Duodenal mucosa (tissue), 2 donors: ENCODE measurements at regions not wholly inside any gene's neighbourhood (a gene's known extent, or its start where the extent isn't known, plus 50 kb on each side); places are given as distances from the start of the nearest gene placed in this dataset.

Source experiments
- H3K27ac ChIP-seq: one replicate; pipeline ENCODE4 v1.7.0; 2013; ENCODE audit warnings: low read depth, low read length
- H3K27me3 ChIP-seq, 2 donors: one replicate each; pipeline ENCODE4 v1.7.0; 2013; ENCODE audit warnings: low read length in 2 of 2, control low read depth in 1 of 2; ENCODE audit not compliant: insufficient read depth in 2 of 2, control insufficient read depth in 1 of 2
- H3K36me3 ChIP-seq, 2 donors: one replicate each; pipeline ENCODE4 v1.7.0; 2013; ENCODE audit warnings: low read length in 2 of 2, control low read depth in 1 of 2; ENCODE audit not compliant: insufficient read depth in 2 of 2, control insufficient read depth in 1 of 2
- H3K4me1 ChIP-seq, 2 donors: one replicate each; pipeline ENCODE4 v1.7.0; 2013; ENCODE audit warnings: low read length in 2 of 2, control low read depth in 1 of 2; ENCODE audit not compliant: insufficient read depth in 2 of 2, control insufficient read depth in 1 of 2
- H3K4me3 ChIP-seq, 2 donors: one replicate each; pipeline ENCODE4 v1.7.0; 2013; ENCODE audit warnings: low read length in 2 of 2, low read depth in 1 of 2
- H3K9ac ChIP-seq, 2 donors: one replicate each; pipeline ENCODE4 v1.7.0; 2013; ENCODE audit warnings: low read length in 2 of 2, low read depth in 1 of 2
- H3K9me3 ChIP-seq, 2 donors: one replicate each; pipeline ENCODE4 v1.7.0; 2013; ENCODE audit warnings: low read length in 2 of 2, control low read depth in 1 of 2; ENCODE audit not compliant: control insufficient read depth in 1 of 2

DNA sequence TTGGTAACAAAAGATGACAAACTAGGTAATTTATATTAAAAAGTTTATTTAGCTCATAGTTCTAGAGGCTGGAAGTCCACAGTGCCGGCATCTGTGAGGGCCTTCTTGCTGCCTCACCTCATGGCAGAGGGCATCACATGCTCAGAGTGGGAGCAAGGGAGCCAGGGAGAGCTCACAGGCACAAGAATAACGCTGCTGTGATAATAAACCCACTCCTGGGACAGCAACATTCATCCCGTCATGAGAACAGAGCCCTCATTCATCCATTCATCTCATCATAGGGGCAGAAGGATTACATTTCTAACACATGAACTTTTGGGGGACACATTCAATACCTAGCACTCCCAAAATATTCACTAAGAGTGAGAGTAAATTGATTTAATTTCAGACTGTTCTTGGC, 170.6 kb upstream of the AKR1E2 start:
- Histone ChIP-seq H3K27ac (no peak overlapping the region), H3K9ac (no peak overlapping the region), H3K36me3 (no peaks in the 10 kb centered on the region), H3K27me3 (no peaks in the 10 kb centered on the region), H3K4me3 (no peak overlapping the region), H3K9me3 (no peaks in the 10 kb centered on the region), H3K4me1 (no peaks in the 10 kb centered on the region)

- H3K36me3 ChIP-seq, result no peaks in the 10 kb centered on the region
- H3K27me3 ChIP-seq, result no peaks in the 10 kb centered on the region
- H3K4me3 ChIP-seq, result no peak overlapping the region
- no peaks in the 10 kb centered on the region for H3K4me1 ChIP-seq
- no peaks in the 10 kb centered on the region for H3K9me3 ChIP-seq
- no peak overlapping the region for H3K27ac ChIP-seq
- H3K9ac ChIP-seq, result no peak overlapping the region
Observed at GRCh38 chr10:4654496-4654895, 171.5 kb upstream of the AKR1E2 start.

GRCh38 chr10:4653160-4653559, 172.8 kb upstream of the AKR1E2 start:
- Histone ChIP-seq H3K36me3 (no peaks in the 10 kb centered on the region), H3K4me1 (no peaks in the 10 kb centered on the region), H3K4me3 (no peak overlapping the region), H3K27ac (no peak overlapping the region), H3K27me3 (no peaks in the 10 kb centered on the region), H3K9me3 (no peaks in the 10 kb centered on the region), H3K9ac (no peak overlapping the region)

- Histone ChIP-seq H3K4me3 (no peak overlapping the region), H3K36me3 (no peaks in the 10 kb centered on the region)
Observed at GRCh38 chr10:4652111-4653010, 173.6 kb upstream of the AKR1E2 start.

DNA sequence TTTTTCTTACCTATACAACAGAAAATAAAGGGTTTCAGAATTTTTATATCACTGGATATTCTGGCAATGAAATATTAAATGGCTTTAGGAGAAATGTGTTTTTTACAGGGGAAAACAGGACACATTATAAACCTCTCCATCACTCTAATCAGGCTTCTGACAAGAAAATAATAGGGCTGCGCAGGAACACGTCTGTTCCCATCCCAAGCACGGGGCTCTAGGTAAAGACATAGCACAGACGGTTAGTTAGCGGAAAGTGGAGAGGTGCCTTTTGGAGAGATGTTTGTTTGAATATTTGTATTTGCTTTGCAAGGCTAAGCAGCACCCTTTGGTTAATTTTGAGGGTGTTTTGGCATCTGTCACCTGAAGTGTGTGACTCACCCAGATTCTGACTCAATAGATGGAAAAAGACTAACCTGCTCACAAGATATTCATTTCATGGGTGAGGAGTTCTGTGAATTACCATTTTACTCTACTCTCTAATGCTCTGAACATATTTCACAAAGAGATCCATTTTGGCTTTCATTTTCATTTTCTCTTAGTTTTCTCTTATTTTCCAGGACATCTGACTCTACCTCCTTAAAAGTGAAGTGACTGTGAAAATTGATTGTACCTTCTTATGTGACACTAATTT, 174.5 kb upstream of the AKR1E2 start:
- Histone ChIP-seq H3K27ac (no peak overlapping the region), H3K4me3 (no peak overlapping the region), H3K27me3 (no peaks in the 10 kb centered on the region), H3K9ac (no peak overlapping the region), H3K9me3 (no peaks in the 10 kb centered on the region), H3K36me3 (no peaks in the 10 kb centered on the region), H3K4me1 (no peaks in the 10 kb centered on the region)

More at GRCh38 chr10:4652111-4653010, 173.6 kb upstream of the AKR1E2 start:
- Histone ChIP-seq H3K27ac (no peak overlapping the region), H3K9me3 (no peaks in the 10 kb centered on the region), H3K9ac (no peak overlapping the region), H3K27me3 (no peaks in the 10 kb centered on the region), H3K4me1 (no peaks in the 10 kb centered on the region)

DNA sequence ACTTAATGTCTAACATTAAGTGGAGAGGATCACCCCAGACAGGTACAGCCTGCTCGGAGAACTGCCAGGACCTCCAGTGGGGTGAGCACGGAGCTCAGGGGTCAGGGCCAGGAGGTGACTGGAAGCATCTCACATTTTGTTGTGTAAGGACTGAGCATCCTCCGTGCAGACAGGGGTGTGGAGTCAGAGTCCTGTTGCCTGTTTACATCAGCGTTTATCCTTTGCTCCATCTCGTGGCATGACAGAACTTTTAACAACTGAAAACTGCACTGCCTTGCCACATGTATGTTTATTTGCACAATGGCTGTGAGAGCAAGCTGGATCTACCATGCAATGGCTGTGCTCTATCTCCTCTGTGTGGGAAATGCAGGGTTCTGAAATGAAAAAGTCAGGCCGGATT, 175.4 kb upstream of the AKR1E2 start:
- H3K9ac ChIP-seq, result no peak overlapping the region
- H3K4me3 ChIP-seq, result no peak overlapping the region
- no peaks in the 10 kb centered on the region for H3K9me3 ChIP-seq
- no peak overlapping the region for H3K27ac ChIP-seq
- H3K4me1 ChIP-seq, result no peaks in the 10 kb centered on the region
- H3K27me3 ChIP-seq, result no peaks in the 10 kb centered on the region
- H3K36me3 ChIP-seq, result no peaks in the 10 kb centered on the region

DNA sequence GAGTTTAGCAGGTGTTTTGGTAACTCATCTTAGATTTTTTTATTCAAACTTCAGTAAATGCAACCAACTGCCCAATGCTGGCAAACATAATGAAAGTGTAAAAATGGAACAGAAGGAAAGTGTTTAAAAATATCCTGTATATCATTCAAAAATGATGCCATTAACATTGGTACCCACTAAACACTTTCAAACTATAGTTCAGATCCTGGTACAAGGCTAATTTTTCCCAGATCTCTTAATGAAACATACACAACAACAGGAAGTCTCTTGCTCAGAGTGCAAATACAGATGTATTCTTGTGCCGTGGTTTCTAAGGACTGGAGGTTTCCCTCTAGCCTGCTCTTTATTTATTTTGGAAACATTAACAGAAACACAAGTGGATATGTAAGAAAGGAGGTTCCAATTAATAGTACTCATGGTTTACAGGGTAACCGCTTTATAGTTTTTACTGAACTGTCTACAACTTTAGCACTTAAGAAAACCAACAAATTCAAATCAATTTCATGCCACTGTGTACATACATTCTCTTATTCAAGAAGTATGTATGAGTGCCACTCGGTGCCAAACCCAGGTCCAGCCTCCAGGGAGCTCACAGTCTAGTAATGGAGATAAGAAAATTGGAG, 176.0 kb upstream of the AKR1E2 start:
- Histone ChIP-seq H3K36me3 (no peaks in the 10 kb centered on the region), H3K9ac (no peak overlapping the region), H3K4me3 (no peak overlapping the region), H3K27me3 (no peaks in the 10 kb centered on the region), H3K9me3 (no peaks in the 10 kb centered on the region), H3K4me1 (no peaks in the 10 kb centered on the region), H3K27ac (no peak overlapping the region)

GRCh38 chr10:4649471-4649870, 176.5 kb upstream of the AKR1E2 start:
- no peaks in the 10 kb centered on the region for H3K9me3 ChIP-seq
- H3K27ac ChIP-seq, result no peak overlapping the region

GRCh38 chr10:4648999-4649398, 177.0 kb upstream of the AKR1E2 start:
- Histone ChIP-seq H3K36me3 (no peaks in the 10 kb centered on the region), H3K4me3 (no peak overlapping the region), H3K9me3 (no peaks in the 10 kb centered on the region), H3K27ac (no peak overlapping the region), H3K27me3 (no peaks in the 10 kb centered on the region), H3K9ac (no peak overlapping the region), H3K4me1 (no peaks in the 10 kb centered on the region)

More at GRCh38 chr10:4649471-4649870, 176.5 kb upstream of the AKR1E2 start:
- Histone ChIP-seq H3K4me3 (no peak overlapping the region), H3K36me3 (no peaks in the 10 kb centered on the region), H3K27me3 (no peaks in the 10 kb centered on the region), H3K4me1 (no peaks in the 10 kb centered on the region), H3K9ac (no peak overlapping the region)

DNA sequence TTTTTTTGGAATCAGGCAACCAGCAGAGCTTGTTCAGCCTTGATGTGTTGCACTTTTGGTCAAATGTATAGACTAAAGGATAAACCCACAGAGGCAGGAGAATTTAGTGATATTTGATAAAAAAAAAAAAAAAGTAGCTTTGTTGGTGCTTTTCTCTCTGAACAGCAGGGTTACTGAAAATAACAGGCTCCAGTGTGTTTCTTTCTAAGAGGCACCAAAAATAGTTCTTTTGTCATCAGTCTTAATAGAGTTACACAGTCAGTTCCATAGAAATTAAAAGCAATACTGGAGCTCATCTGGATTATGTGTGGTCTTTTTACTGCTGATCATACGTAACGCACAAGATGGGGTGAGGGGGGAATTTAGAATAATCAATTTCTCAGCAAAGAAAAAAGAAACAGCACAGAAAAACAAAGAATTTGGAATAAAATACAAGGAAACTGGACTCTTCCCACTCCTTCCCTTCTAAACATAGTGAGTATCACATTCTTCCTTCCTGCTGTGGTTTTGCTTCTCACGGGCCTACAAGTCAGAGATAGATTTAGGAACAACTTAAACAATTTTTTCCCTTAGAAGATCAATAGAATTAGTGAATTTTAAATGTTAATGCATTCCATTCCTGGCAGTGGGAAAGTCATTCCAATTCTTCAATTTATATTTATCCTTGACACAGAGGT, 178.8 kb upstream of the AKR1E2 start:
- H3K4me1 ChIP-seq, result no peaks in the 10 kb centered on the region
- H3K9ac ChIP-seq, result no peak overlapping the region
- H3K4me3 ChIP-seq, result no peak overlapping the region
- no peaks in the 10 kb centered on the region for H3K9me3 ChIP-seq
- H3K36me3 ChIP-seq, result no peaks in the 10 kb centered on the region
- no peaks in the 10 kb centered on the region for H3K27me3 ChIP-seq
- H3K27ac ChIP-seq, result no peak overlapping the region
